ENCODE measurements at regions not wholly inside any gene's neighbourhood (a gene's known extent, or its start where the extent isn't known, plus 50 kb on each side); places are given as distances from the start of the nearest gene placed in this dataset.

DNA sequence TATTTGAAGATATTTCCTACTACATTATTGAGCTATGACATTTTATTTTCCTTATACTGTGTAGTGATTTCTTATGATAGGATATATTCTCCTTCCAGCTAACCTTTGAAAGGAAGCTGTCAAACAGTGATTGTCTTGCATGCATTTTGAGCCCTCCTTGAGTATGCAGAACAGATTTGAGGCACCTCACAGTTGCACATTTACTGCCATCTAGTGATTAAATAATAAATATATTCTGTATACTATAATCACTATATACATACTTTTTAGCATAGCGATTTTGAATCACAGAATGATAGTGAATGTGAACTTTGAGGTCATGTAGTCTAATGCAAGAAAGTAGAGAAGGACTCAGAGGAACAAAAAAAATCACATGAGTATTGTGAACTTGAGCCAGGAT, 268.4 kb upstream of the CDH19 start:
- TF ChIP-seq, protein P1, sequence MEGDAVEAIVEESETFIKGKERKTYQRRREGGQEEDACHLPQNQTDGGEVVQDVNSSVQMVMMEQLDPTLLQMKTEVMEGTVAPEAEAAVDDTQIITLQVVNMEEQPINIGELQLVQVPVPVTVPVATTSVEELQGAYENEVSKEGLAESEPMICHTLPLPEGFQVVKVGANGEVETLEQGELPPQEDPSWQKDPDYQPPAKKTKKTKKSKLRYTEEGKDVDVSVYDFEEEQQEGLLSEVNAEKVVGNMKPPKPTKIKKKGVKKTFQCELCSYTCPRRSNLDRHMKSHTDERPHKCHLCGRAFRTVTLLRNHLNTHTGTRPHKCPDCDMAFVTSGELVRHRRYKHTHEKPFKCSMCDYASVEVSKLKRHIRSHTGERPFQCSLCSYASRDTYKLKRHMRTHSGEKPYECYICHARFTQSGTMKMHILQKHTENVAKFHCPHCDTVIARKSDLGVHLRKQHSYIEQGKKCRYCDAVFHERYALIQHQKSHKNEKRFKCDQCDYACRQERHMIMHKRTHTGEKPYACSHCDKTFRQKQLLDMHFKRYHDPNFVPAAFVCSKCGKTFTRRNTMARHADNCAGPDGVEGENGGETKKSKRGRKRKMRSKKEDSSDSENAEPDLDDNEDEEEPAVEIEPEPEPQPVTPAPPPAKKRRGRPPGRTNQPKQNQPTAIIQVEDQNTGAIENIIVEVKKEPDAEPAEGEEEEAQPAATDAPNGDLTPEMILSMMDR (IDR thresholded peaks at IDR 0.05; ENCODE audit: poor library complexity), result peak; percentile 38
- TF ChIP-seq EZH2phosphoT487 (IDR thresholded peaks at IDR 0.05; ENCODE audit: low read depth, severe bottlenecking, unreplicated experiment), result no peak
- no peak for TF ChIP-seq EZH2 (IDR thresholded peaks at IDR 0.05; ENCODE audit: borderline replicate concordance)

Data from hepatocyte (in vitro differentiated cells).